CD1c-positive myeloid dendritic cell (primary cell): ENCODE measurements at regions not wholly inside any gene's neighbourhood (a gene's known extent, or its start where the extent isn't known, plus 50 kb on each side); places are given as distances from the start of the nearest gene placed in this dataset.

Experiments used
- DNase-seq: peaks from one replicate; pipeline ENCODE4 v3.0.0-alpha.2; 2016; ENCODE audit errors: extremely low spot score

DNA sequence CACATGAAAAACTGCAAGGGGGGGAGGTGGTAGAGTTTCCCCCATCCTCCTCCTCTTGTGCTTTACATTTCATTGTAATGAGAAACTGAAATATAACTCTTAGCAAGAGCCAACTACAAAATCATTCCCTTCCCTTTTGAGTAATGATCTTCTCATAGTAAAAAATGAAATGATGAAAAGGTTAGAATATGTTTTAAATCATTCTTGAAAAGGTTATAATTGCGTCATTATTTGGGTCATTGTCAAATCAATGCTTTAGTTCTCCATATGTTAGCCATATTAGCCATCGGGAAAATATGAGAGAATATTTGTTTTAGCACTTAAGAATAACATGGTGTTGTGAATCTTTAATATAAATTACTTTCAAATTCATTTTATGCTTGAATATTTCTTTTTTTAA is 1185.0 kb upstream of the CDH18 start:
- no peak for DNase-seq

DNA sequence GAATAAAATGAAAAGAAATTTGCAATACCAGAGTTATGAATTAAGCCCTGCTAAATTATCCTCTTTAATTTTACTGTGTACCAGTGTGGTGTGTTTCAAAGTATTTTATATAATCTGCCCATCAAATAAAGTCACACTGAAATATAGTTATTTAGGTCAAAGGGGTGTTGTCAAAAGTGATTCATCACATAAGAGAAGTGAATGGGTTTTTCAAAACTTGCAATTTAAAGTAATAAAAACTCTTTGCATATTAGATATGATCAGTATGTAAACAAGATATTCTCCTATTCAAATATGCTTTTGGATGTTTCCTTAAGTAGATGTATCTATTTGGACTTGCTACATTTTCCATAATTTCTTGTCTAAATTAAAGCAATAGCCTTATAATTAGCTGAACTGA is 1183.0 kb upstream of the CDH18 start:
- no peak for DNase-seq

DNA sequence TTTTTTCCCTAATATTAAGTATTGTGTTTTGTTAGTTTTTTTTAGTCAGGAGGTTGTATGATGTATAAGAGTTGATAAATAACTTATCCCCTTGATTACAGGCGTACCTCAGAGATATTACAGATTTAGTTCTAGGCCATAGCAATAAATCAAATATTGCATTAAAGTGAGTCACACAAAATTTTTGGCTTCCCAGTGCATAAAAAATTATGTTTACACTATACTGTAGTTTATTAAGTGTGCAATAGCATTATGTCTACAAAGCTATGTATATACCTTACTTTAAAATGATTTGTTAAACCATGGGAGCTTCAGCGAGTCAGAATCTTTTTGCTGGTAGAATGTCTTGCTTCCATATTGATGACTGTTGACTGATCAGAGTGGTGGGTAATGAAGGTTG is 1180.6 kb upstream of the CDH18 start:
- DNase-seq: no peak

DNA sequence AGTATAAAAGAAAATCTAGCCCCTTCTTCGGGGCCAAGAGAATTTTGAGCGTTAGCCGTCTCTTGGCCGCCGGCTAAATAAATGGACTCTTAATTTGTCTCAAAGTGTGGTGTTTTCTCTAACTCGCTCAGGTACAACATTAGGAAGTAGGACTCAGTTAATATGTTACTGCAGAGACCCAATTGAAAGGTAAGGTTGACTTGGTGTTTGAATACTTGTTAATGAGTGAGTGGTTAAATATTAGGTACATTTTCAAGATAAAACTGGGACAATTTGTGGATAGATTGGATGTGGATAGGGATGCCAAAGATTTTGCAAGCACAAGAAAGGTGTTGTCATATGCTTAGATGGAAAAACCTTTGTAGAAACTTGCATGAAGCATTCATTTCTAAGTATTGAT is 1177.3 kb upstream of the CDH18 start:
- no peak for DNase-seq

DNA sequence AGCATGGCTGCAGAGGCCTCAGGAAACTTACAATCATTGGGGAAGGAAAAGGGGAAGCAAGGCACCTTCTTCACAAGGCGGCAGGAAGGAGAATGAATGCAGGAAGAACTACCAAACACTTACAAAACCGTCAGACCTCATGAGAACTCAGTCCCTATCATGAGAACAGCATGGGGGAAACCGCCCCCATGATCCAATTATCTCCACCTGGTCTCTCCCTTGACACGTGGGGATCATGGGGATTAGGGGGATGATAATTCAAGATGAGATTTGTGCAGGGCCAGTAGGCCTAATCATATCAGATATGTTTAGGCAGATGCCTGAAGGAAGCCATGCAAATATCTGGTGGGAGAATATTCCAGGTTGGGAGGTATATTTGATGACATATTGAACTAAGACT is 1176.4 kb upstream of the CDH18 start:
- no peak for DNase-seq

DNA sequence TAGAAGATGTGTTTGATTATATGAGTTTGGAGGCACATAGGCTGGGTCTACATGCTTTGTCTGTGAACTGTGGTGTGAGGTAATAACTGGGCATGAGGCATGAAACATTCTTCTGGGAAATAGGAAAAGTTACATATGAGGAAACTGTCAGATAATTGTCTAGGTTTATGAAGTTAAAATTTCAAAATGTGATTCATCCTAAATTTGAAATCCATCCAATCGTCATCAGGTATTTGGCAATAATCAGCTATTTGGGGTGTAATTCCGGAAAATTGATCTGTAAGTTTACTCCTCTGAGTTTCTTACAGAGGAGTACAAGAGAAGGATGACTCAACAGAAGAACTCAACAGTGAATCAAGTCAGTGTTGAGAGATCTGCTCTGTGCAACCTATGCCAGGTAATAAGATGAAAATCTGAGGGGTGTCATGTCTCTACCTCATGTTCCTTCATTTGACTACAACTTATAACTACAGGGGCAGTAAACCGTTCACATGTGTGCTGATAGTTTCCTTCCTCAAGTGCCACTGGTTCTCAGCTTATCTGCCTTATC is 1171.6 kb upstream of the CDH18 start:
- DNase-seq: no peak

DNA sequence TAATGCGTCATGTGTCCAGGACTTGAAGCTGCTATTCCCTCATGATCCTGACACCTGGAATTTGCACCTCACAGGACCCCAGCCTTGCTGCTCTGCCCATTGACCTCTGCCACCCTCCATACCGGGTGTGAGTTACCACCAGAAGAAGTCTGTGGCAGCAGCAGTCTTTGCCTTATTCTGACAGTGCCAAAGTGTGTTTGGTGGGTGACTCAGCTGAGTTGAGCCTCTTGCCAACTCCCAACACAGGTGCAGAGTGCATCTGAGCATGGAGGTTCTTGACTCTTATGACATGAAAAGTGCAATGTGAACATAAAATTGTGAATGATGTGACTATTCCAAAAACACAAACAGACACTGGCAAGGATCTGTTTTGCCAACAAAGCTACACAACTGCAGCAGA is 1166.5 kb upstream of the CDH18 start:
- DNase-seq: no peak

DNA sequence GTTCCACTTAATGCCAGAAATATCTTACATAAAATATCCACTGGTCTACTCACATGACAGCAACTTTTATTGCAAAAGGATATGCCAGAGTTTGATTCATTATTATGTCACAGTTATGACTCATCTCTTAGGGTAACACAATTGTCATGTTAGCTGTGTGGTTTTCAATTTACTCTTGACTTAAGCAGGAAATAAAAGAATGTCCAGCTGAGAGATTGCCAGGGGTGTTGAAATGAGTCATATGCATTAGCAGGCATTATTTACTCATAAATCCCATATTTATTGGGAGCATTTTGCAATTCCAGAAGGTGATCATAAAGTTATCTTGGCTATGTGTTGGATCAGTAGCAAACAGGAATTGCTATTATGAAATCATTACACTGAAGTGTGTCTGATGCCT is 1164.6 kb upstream of the CDH18 start:
- DNase-seq: no peak

DNA sequence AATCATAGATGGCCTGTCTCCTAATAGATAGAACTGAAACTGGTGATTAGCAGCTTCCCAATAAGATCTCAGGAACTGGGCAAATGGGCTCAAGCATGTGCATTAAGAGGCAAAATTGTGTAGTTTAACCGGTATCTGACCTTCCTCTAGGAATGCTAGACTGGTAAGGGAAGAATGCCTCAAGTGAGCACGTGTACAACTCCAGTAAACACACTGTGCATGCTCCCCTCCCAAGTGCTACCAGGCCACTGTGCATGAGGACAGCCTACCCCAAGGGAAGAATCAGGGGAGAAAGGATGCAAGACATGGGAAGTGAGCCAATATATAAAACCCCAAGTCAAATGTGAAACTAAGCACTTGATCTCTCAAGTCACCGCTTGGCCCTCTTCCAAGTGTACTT is 1157.4 kb upstream of the CDH18 start:
- DNase-seq: no peak

DNA sequence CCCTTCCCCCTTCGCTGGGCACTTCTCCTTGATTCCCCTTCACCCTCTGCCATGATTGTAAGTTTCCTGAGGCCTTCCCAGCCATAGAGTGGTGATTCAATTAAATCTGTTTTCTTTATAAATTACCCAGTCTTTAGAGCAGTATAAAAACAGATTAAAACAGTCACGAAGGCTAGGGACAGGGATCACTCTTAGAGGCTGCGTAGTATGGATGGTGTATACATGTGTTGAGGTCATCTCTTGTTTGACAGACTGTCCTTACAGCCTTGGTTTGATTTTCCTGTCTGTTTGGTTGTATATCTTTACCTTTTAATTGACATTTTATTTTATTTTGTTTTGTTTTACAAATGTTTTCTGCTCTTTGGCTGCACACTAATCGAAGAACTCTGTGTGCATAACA is 1155.7 kb upstream of the CDH18 start:
- DNase-seq: no peak

DNA sequence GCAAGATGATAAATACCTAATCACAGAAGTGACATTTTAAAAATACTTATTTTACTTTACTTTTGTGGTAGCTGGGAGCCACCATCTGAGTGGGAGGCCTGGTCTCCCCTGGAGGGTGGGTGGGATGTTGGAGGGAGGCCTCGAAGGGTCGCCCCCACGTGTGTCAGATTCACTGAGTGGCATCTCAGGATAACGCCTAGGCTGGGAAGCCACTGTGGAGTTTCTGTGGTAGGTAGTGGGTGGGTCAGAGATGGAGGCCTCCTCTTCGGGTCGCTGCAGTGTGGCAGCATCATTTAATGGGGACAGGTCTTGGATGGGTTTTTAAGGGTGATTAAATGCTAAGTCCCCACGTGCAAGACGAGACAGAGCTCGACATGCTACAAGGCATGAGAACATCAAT is 1154.8 kb upstream of the CDH18 start:
- DNase-seq: no peak

DNA sequence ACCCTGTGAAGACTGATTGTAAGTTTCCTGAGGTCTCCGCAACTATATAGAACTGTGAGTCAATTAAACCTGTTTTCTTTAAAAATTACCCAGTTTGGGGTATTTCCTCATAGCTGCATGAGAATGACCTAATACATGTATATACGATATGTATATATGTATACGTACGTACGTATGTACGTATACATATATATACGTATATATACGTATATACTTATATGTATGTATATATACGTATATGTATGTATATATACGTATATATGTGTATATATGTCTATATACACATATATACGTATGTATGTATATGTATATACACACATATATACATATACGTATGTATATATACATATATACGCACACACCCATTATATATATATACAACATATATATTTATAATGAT is 1153.0 kb upstream of the CDH18 start:
- no peak for DNase-seq

DNA sequence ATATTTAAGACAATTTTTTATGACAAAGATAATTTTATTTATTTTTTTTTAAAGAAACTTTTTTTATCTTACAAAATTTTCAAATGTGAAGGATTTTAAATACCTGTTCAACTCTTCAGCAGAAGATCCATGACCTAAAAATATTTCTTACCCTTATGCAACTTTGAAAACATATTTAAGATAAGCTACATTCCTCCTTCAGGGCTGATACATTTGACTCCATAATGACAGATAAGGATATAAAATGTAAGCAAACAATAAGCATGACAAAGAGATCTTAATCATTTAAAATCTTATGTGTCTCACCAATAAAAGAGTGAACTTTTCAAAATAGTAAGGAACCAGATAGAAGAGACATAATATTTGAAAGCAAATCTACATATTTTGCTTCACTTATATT is 1138.2 kb upstream of the CDH18 start:
- no peak for DNase-seq

DNA sequence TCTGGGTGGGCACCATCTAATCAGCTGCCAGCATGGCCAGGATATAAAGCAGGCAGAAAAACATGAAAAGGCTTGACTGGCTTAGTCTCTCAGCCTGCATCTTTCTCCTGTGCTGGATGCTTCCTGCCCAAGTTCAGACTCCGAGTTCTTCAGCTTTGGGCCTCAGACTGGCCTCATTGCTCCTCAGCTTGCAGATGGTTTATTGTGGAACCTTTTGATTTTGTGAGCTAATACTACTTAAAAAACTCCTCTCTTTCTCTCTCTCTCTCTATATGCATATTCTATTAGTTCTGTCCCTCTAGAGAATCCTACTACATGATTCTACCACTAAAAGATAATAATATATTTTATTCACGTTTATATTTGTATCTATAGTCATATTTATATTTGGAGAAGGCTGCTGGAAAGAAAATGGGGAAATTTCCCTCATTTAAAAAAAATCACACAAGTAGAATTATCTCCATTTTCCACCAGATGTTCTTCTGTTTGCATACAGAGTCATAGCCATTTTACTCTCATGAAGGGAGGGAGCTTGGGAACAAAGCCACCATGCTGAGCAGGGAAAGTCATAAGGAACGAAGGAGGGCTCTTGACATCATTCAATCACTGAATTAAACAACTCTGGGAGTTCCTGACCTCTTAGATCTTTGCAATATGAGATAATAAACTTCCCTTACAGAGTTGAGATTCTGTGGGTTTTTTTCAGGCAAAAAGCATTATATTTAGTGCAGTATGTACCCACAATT is 1137.4 kb upstream of the CDH18 start:
- no peak for DNase-seq

DNA sequence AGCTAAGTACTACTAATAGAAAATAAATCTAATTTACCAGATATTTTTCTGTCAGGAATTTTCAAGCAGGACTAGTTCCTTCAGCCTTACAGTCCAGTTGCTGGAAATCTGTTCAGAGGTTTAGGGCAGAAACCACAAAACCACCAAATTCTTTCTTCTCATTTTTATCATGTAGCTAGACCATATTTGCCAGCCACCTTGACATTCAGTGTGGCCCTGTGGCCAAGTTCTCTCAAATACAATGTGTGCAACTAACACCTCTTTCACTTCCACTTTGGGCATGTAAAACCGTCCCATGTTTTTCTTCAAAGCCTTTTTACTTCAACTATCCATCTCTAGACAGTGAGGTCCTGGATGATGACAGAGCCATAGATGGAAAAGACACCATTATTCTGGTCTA is 1133.2 kb upstream of the CDH18 start:
- no peak for DNase-seq

DNA sequence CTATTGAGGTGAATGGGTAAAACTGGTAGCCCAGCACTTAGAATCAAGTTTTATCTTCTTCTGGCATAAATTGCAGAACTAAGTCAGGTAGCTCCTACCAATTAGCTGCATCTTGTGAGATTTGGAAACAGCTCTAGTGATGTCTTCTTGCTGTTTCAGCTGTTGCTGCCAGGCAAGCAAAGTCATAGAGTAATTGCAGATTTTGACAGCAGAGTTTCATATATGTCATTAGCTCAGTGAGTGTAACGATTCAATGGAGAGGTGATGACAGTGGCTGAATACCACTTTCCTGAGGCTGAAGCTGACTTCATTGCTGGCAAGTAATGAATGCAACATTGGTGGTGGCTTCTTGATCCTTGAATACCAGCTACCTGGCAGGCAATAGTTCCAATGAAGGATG is 1109.7 kb upstream of the CDH18 start:
- DNase-seq: no peak

DNA sequence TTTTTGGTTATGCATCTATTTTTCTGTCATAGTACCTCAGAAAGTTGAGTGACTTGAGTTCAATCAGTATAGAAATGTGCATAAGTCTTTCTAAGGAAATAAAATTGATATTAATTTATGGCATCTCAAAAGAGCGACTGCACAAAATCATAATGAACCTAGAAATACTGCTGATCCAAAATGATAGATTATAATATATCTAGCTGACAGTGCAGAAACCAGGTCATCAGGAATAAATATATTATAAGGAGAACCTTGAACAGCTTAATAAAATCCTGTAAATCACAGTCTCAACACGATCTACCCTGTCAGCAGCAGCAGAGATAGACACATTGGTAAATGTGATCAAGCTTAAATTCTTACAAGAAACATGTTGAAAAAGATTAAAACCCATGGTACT is 1106.6 kb upstream of the CDH18 start:
- no peak for DNase-seq

DNA sequence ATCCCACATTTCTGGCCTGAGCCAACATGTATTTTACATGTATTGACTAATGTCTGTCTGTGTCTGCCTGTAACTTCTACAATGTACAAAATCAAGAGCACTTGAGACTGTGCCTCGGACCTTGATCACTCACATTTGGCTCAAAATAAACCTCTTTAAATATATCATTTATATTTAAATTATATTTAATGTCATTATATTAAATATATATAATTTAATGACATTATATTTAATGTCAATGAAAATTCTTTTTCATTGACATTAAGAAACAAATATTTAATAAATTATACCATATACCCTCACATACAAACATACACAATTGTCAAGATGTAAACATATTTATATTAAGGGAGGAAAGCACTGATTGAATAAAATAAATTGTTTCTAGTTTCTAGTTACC is 1099.8 kb upstream of the CDH18 start:
- DNase-seq: no peak

DNA sequence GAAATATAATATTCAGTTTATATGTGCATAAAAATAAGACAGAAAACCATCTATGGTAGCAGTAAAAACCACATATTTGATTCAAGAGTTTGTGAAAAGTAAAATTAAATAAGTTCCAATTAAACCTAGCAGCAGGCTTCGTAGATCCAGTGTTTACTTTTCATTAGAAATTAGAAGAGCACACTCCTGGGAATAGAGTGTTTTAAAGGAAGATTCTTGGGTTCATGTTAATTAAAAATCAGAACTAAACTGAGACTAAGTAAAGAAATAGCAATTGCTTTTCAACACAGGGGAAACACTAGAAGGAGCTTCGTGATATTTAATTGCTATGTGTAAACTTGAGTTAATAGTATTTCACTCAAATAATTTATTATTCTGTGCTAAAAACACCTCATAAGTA is 1097.8 kb upstream of the CDH18 start:
- DNase-seq: no peak

DNA sequence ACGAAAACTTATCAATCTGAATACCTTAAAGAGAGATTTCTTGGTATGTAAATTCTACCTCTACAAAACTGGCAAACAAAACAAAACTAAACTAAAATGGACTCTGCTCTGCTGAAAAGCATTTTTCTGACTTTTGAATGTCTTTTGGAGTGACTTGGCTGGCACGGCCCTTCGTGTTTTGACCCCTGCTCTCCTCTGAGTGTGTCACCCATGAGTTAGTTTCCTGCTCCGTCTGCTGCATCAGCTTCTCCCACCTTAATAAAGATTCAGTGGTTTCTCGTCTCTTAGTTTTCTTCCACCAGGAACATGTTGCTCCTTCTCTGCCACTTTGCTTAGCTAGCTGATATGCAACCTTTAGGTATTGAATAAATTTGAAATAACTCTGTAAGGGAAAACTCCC is 1084.0 kb upstream of the CDH18 start:
- DNase-seq: no peak

DNA sequence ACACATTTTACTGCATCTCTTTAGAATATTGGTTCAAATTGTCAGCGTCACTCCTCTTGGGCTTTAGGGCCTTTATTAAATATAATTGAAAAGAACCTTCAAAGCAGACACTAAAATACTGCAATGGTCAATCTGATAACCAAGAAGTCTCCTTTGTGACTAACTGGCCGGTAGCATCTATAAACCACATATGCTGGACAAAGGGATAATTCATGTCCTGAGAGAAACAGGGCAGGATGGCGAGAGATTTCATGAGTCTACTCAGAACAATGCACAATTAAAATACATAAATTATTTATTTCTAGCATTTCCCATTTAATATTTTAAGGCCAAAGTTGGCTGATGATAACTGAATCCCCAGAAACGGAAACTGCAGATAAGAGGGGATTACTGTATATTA is 1083.4 kb upstream of the CDH18 start:
- no peak for DNase-seq

DNA sequence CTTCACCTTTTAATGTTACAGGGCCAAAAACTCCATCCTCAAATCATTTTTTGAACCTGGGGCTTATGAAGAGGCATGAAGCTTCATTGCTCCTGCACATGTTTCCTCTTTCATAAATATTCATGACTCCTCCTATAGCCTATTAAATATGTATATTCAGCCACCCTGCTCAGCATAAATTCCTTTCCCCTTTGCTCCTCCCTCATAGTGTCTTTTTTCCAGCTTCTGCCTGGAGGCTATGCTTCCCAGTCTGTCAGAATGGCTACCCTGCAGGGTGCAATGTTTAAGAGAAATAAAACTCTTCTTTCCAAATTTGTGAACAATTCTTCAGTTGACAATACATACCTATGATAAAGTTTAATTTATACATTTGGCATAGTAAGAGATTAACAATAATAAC is 1082.9 kb upstream of the CDH18 start:
- DNase-seq: no peak

DNA sequence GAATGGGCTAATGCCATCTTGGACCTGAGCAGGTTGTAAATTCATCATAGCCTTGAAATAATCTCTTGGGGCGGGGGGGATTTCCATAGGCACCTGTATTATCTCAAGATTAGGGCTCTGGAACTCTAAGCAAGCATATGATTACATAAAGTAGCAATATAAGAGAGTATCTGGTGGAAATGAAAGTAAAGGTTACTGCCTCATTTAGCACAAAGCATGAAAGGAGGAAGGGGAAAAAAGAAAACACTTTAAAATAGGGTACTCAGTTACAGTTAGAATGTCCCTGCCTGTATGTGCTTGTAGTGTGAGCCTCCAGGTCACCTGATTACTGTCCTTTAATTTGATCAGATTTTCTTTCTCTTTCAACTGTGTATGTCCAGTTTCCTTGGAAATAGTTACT is 1079.7 kb upstream of the CDH18 start:
- no peak for DNase-seq

DNA sequence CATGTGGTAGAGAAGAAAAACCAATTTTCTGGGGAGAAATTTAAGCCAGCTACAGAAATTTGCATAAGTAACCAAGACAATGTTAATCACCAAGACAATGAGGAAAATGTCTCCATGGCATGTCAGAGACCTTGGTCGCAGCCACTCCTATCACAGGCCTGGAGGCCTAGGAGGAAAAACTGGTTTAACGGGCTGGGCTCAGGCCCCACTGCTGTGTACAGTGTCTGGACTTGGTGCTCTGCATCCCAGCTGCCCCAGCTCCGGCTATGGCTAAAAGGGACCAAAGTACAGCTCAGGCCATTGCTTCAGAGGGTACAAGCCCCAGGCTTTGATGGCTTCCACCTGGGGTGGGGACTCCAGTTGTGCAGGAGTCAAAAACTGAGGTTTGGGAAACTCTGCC is 1075.1 kb upstream of the CDH18 start:
- DNase-seq: no peak
